OCI-LY7 (cell line): ENCODE measurements at regions not wholly inside any gene's neighbourhood (a gene's known extent, or its start where the extent isn't known, plus 50 kb on each side); places are given as distances from the start of the nearest gene placed in this dataset.

ENCODE experiments used
- CTCF ChIP-seq: fragments of 200-600 bp; sonication (generic); conservative IDR thresholded peaks from 2 replicates; pipeline ENCODE4 v1.5.1; 2014; ENCODE audit warnings: mild to moderate bottlenecking, antibody characterized with exemption, low read length, moderate library complexity, mixed read lengths
- EZH2phosphoT487 ChIP-seq: fragments of 200-600 bp; sonication (generic); IDR thresholded peaks from 2 replicates; pipeline ENCODE4 v1.6.1; 2018; ENCODE audit warnings: low read depth, borderline replicate concordance, mild to moderate bottlenecking, mixed run types, antibody characterized with exemption, low read length, moderate library complexity, mixed read lengths

- TF ChIP-seq CTCF (no peak), EZH2phosphoT487 (no peak)
Measured at GRCh38 chr2:82752396-82752795, 1706.7 kb downstream of the SUCLG1 start.
